ENCODE measurements at regions not wholly inside any gene's neighbourhood (a gene's known extent, or its start where the extent isn't known, plus 50 kb on each side); places are given as distances from the start of the nearest gene placed in this dataset.
"Not testable (repeated sequence)": the region's sequence is repeated elsewhere in the genome, so short reads cannot be mapped to it uniquely, and the experiment has no call there.

GRCh38 chr6:80625405-80625804 is 518.9 kb downstream of the BCKDHB start:
- Mint-ChIP-seq H3K4me3 (no peak overlapping the region), H3K9me3 (peaks cover 12% of the 10 kb centered on the region), H3K27ac (no peak overlapping the region), H3K4me1 (ENCODE audit: low read depth in 2 of 2) (no peaks in the 10 kb centered on the region), H3K36me3 (peaks cover 20% of the 10 kb centered on the region), H3K27me3 (no peaks in the 10 kb centered on the region)
- ATAC-seq, result no peak
- DNase-seq (ENCODE audit: low spot score), result no peak

DNA sequence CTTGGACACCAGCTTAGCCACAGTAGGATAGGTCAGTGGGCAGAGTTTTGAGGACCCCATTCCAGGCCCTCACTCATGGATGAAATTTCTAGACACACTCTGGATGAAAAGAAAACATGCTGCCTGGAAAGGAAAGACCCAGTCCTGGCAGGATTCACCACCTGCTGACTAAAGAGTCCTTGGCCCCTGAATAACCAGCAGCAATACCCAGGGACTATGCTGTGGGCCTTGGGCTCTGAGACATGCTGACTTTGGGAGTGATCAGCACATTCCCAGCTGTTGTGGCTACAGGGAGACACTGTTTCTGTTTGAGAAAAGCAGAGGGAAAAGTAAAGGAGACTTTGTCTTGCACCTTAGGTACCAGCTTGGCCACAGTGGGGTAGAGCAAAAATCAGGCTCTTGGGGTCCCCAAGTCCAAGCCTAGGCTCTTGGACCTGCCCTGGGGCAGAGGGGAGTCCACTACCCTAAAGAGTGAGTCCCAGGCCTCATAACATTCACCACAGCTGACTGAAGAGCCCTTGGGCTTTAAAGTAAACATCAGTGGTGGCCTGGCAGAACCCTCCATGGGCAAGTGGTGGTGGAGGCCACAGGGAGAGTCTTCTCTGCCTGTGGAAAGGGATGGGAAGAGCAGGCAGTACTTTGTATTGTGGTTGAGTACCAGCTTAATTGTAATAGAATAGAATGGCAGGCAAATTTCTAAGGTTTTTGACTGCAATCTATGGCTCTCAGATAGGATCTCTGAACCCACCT is 516.8 kb downstream of the BCKDHB start:
- peaks cover 16% of the 10 kb centered on the region for H3K9me3 Mint-ChIP-seq
- no peak overlapping the region for H3K27ac Mint-ChIP-seq
- H3K4me3 Mint-ChIP-seq, result no peak overlapping the region
- no peaks in the 10 kb centered on the region for H3K27me3 Mint-ChIP-seq
- DNase-seq (ENCODE audit: low spot score), result no peak
- H3K36me3 Mint-ChIP-seq, result peaks cover 20% of the 10 kb centered on the region
- H3K4me1 Mint-ChIP-seq (ENCODE audit: low read depth in 2 of 2), result no peaks in the 10 kb centered on the region
- no peak for ATAC-seq

DNA sequence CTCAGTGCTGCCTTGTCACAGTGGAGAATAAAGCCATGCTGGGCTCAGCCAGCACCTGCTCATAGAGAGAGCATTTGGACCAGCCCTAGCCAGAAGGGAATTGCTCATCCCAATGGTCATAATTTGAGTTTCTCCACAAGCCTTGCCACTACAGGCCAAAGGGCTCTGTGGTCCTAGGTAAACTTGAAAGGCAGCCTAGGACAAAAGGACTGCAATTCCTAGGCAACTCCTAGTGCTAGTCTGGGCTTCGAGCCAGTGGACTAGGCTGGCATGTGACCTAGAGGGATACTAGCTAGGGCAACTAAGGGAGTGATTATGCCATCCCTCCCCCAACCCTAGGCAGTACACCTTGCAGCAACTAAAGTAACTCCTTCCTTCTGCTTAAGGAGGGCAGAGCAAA is 516.2 kb downstream of the BCKDHB start:
- Mint-ChIP-seq H3K27ac (no peak overlapping the region), H3K9me3 (peaks cover 16% of the 10 kb centered on the region), H3K36me3 (peaks cover 20% of the 10 kb centered on the region), H3K27me3 (no peaks in the 10 kb centered on the region), H3K4me1 (ENCODE audit: low read depth in 2 of 2) (no peaks in the 10 kb centered on the region), H3K4me3 (no peak overlapping the region)
- ATAC-seq, result no peak
- no peak for DNase-seq (ENCODE audit: low spot score)

- no peak overlapping the region for H3K4me3 Mint-ChIP-seq
- no peak for ATAC-seq
These were observed 512.5 kb downstream of the BCKDHB start for GRCh38 chr6:80618953-80619352.

GRCh38 chr6:80610846-80611245 is 504.4 kb downstream of the BCKDHB start:
- Mint-ChIP-seq H3K36me3 (no peaks in the 10 kb centered on the region), H3K4me1 (ENCODE audit: low read depth in 2 of 2) (no peaks in the 10 kb centered on the region), H3K27me3 (no peaks in the 10 kb centered on the region), H3K9me3 (peaks cover 11% of the 10 kb centered on the region), H3K27ac (no peak overlapping the region), H3K4me3 (no peak overlapping the region)
- ATAC-seq (no peak), DNase-seq (ENCODE audit: low spot score) (no peak)

More at GRCh38 chr6:80618953-80619352, 512.5 kb downstream of the BCKDHB start:
- Mint-ChIP-seq H3K9me3 (peaks cover 9% of the 10 kb centered on the region), H3K27ac (no peak overlapping the region), H3K4me1 (ENCODE audit: low read depth in 2 of 2) (no peaks in the 10 kb centered on the region), H3K27me3 (no peaks in the 10 kb centered on the region), H3K36me3 (no peaks in the 10 kb centered on the region)
- no peak for DNase-seq (ENCODE audit: low spot score)

DNA sequence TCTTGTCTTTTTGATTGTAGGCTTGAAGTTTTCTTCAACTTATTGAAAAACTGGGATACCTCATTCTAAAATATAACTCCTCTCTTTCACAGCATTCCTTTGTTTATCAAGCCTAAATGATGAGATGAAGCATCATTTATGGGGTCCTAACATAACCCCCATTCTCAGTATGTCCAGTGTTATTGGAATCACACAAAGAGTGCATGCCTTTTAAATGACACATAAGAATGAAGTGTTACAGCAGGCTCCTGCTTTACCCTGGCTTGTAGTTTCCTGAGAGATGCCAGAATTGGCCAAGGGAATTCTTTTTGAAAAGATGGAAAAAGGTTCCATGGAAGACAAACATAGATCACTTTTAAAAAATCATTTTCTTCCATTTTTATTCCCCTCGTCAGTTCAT is 502.4 kb downstream of the BCKDHB start:
- Mint-ChIP-seq H3K4me1 (ENCODE audit: low read depth in 2 of 2) (no peaks in the 10 kb centered on the region), H3K27ac (no peak overlapping the region), H3K27me3 (peaks cover 7 to 12% of the 10 kb centered on the region in 2 donors), H3K4me3 (no peak overlapping the region), H3K9me3 (peaks cover 6% of the 10 kb centered on the region), H3K36me3 (no peaks in the 10 kb centered on the region)
- DNase-seq (ENCODE audit: low spot score) (no peak), ATAC-seq (no peak)

GRCh38 chr6:80607811-80608391 is 501.4 kb downstream of the BCKDHB start:
- Mint-ChIP-seq H3K4me3 (no peak overlapping the region), H3K9me3 (no peaks in the 10 kb centered on the region), H3K4me1 (ENCODE audit: low read depth in 2 of 2) (no peaks in the 10 kb centered on the region), H3K27ac (no peak overlapping the region), H3K27me3 (peaks cover 7 to 12% of the 10 kb centered on the region in 2 donors), H3K36me3 (no peaks in the 10 kb centered on the region)
- ATAC-seq (no peak), DNase-seq (ENCODE audit: low spot score) (no peak)

GRCh38 chr6:80605165-80605989 is 498.9 kb downstream of the BCKDHB start:
- no peak for ATAC-seq
- no peak for DNase-seq (ENCODE audit: low spot score)
- no peaks in the 10 kb centered on the region for H3K4me1 Mint-ChIP-seq (ENCODE audit: low read depth in 2 of 2)
- no peaks in the 10 kb centered on the region for H3K36me3 Mint-ChIP-seq
- H3K4me3 Mint-ChIP-seq, result no peak overlapping the region
- no peaks in the 10 kb centered on the region for H3K9me3 Mint-ChIP-seq
- no peak overlapping the region for H3K27ac Mint-ChIP-seq
- H3K27me3 Mint-ChIP-seq, result peaks cover 7 to 12% of the 10 kb centered on the region in 2 donors

DNA sequence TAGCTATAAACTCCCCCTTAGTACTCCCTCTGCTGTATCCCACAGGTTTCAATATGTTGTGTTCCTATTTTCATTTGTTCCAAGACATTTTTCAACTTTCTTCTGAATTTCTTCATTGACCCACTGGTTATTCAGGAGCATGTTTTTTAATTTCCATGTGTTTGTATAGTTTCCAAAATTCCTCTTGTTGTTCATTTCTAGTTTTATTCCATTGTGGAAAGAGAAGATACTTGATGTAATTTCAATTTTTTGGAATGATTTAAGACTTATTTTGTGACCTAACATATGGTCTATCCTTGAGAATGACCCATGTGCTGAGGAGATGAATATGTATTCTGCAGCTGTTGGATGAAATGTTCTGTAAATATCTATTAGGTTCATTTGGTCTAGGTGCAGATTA is 497.2 kb downstream of the BCKDHB start:
- no peak overlapping the region for H3K4me3 Mint-ChIP-seq
- H3K36me3 Mint-ChIP-seq, result no peaks in the 10 kb centered on the region
- H3K27ac Mint-ChIP-seq, result no peak overlapping the region
- ATAC-seq (no peak), DNase-seq (ENCODE audit: low spot score) (no peak)
- H3K4me1 Mint-ChIP-seq (ENCODE audit: low read depth in 2 of 2), result no peaks in the 10 kb centered on the region
- H3K9me3 Mint-ChIP-seq, result no peaks in the 10 kb centered on the region
- peaks cover 7 to 12% of the 10 kb centered on the region in 2 donors for H3K27me3 Mint-ChIP-seq

- Mint-ChIP-seq H3K27ac (no peak overlapping the region), H3K27me3 (peaks cover 3 to 8% of the 10 kb centered on the region in 2 donors), H3K4me3 (no peak overlapping the region), H3K9me3 (no peaks in the 10 kb centered on the region), H3K36me3 (no peaks in the 10 kb centered on the region), H3K4me1 (ENCODE audit: low read depth in 2 of 2) (no peaks in the 10 kb centered on the region)
- DNase-seq (ENCODE audit: low spot score) (no peak), ATAC-seq (no peak)
These were observed 488.0 kb downstream of the BCKDHB start for GRCh38 chr6:80594461-80594860.

GRCh38 chr6:80592436-80592835 is 486.0 kb downstream of the BCKDHB start:
- Mint-ChIP-seq H3K9me3 (no peaks in the 10 kb centered on the region), H3K4me1 (ENCODE audit: low read depth in 2 of 2) (no peaks in the 10 kb centered on the region), H3K4me3 (no peak overlapping the region), H3K36me3 (no peaks in the 10 kb centered on the region), H3K27me3 (peaks cover 0 to 3% of the 10 kb centered on the region in 2 donors), H3K27ac (no peak overlapping the region)
- DNase-seq (ENCODE audit: low spot score), result no peak
- ATAC-seq, result no peak

- DNase-seq (ENCODE audit: low spot score) (no peak), ATAC-seq (no peak)
- Mint-ChIP-seq H3K4me3 (no peak overlapping the region), H3K27me3 (no peaks in the 10 kb centered on the region), H3K27ac (no peak overlapping the region), H3K9me3 (no peaks in the 10 kb centered on the region), H3K36me3 (no peaks in the 10 kb centered on the region), H3K4me1 (ENCODE audit: low read depth in 2 of 2) (no peaks in the 10 kb centered on the region)
These were observed 479.8 kb downstream of the BCKDHB start for GRCh38 chr6:80586242-80586641.

GRCh38 chr6:80579391-80580023 is 473.0 kb downstream of the BCKDHB start:
- H3K9me3 Mint-ChIP-seq, result no peaks in the 10 kb centered on the region
- DNase-seq (ENCODE audit: low spot score) (no peak), ATAC-seq (no peak)
- H3K4me1 Mint-ChIP-seq (ENCODE audit: low read depth in 2 of 2), result no peaks in the 10 kb centered on the region
- H3K27me3 Mint-ChIP-seq, result no peaks in the 10 kb centered on the region
- H3K27ac Mint-ChIP-seq, result no peak overlapping the region
- no peaks in the 10 kb centered on the region for H3K36me3 Mint-ChIP-seq
- no peak overlapping the region for H3K4me3 Mint-ChIP-seq

- H3K27ac Mint-ChIP-seq; H3K9me3 Mint-ChIP-seq; H3K27me3 Mint-ChIP-seq; H3K36me3 Mint-ChIP-seq; DNase-seq (ENCODE audit: low spot score); H3K4me1 Mint-ChIP-seq (ENCODE audit: low read depth in 2 of 2); ATAC-seq; H3K4me3 Mint-ChIP-seq: not testable (repeated sequence)
These were observed 466.8 kb downstream of the BCKDHB start for GRCh38 chr6:80573320-80573719.
